ENCODE measurements at regions not wholly inside any gene's neighbourhood (a gene's known extent, or its start where the extent isn't known, plus 50 kb on each side); places are given as distances from the start of the nearest gene placed in this dataset.
"Not testable (repeated sequence)": the region's sequence is repeated elsewhere in the genome, so short reads cannot be mapped to it uniquely, and the experiment has no call there.

- Histone ChIP-seq H3K36me3 (ENCODE audit: insufficient read depth, low read length) (no peaks in the 10 kb centered on the region), H3K9me3 (ENCODE audit: control insufficient read depth in 1 of 2, insufficient read depth in 1 of 2, low read length in 2 of 2) (no peaks in the 10 kb centered on the region), H3K4me1 (ENCODE audit: insufficient read depth, low read length) (peaks cover 6% of the 10 kb centered on the region), H3K4me3 (ENCODE audit: low read length) (no peak overlapping the region), H3K27ac (ENCODE audit: low read depth in 1 of 2, low read length in 2 of 2) (no peak overlapping the region), H3K27me3 (ENCODE audit: control insufficient read depth in 1 of 2, insufficient read depth in 2 of 2, low read length in 2 of 2) (no peaks in the 10 kb centered on the region)
- no peak for TF ChIP-seq CTCF (IDR thresholded peaks at IDR 0.05)
- Mint-ChIP-seq H3K27ac (no peak overlapping the region), H3K27me3 (no peaks in the 10 kb centered on the region), H3K4me1 (ENCODE audit: low read depth) (peaks cover 64% of the 10 kb centered on the region), H3K9me3 (no peaks in the 10 kb centered on the region), H3K4me3 (no peak overlapping the region), H3K36me3 (ENCODE audit: low read depth) (peaks cover 44% of the 10 kb centered on the region)
- no peak for DNase-seq
- CTCF ChIA-PET: no interaction called here
- intact Hi-C loops (cut with DNase I, micrococcal nuclease): no loop called here
- ATAC-seq (ENCODE audit: poor library complexity): no peak
- POLR2A ChIA-PET: no interaction called here
These were observed 110.4 kb upstream of the XIST start for GRCh38 chrX:73962948-73963347.

- DNase-seq; H3K9me3 ChIP-seq (ENCODE audit: control insufficient read depth in 1 of 2, insufficient read depth in 1 of 2, low read length in 2 of 2); H3K9me3 Mint-ChIP-seq; H3K27me3 ChIP-seq (ENCODE audit: control insufficient read depth in 1 of 2, insufficient read depth in 2 of 2, low read length in 2 of 2); ATAC-seq (ENCODE audit: poor library complexity); H3K4me3 Mint-ChIP-seq; POLR2A ChIA-PET; CTCF ChIA-PET; H3K36me3 ChIP-seq (ENCODE audit: insufficient read depth, low read length); intact Hi-C loops (cut with DNase I, micrococcal nuclease); H3K27ac ChIP-seq (ENCODE audit: low read depth in 1 of 2, low read length in 2 of 2); H3K4me1 ChIP-seq (ENCODE audit: insufficient read depth, low read length); H3K4me3 ChIP-seq (ENCODE audit: low read length); H3K27me3 Mint-ChIP-seq: not testable (repeated sequence)
- Mint-ChIP-seq H3K27ac (peak overlapping the region; percentile 27), H3K4me1 (ENCODE audit: low read depth) (peaks cover 72% of the 10 kb centered on the region), H3K36me3 (ENCODE audit: low read depth) (peaks cover 40% of the 10 kb centered on the region)
These were observed 109.4 kb upstream of the XIST start for GRCh38 chrX:73961867-73962266.

- intact Hi-C loops (cut with DNase I, micrococcal nuclease): loop anchor here (2.0 to 10.0 kb wide), 5 partner anchors 32 to 1760 kb away; partner anchors contain the start of genes PIN4 (in 1 of the 2) and UPRT (in 1 of the 2)
- H3K4me3 Mint-ChIP-seq: peak overlapping the region; percentile 88
- no peaks in the 10 kb centered on the region for H3K27me3 Mint-ChIP-seq
- H3K27ac Mint-ChIP-seq: peak overlapping the region; percentile 96
- peak overlapping the region; percentile 81 for H3K4me3 ChIP-seq (ENCODE audit: low read length)
- no peaks in the 10 kb centered on the region for H3K27me3 ChIP-seq (ENCODE audit: control insufficient read depth in 1 of 2, insufficient read depth in 2 of 2, low read length in 2 of 2)
- POLR2A ChIA-PET: interaction anchor here (0.7 to 1.1 kb wide), 4 partner anchors 25 to 730 kb away, joined by 3 to 4 read pairs (median 4); partner anchors contain the start of gene NAP1L2
- peak in 1 of 14 experiments; percentile 10 for DNase-seq
- CTCF ChIA-PET: interaction anchor here (1.0 to 1.2 kb wide), 3 partner anchors 71 to 1667 kb away, joined by 3 to 4 read pairs (median 4); partner anchors contain the start of gene RPS4X
- peak; percentile 8 for ATAC-seq (ENCODE audit: poor library complexity)
- peaks cover 29% of the 10 kb centered on the region for H3K4me1 Mint-ChIP-seq (ENCODE audit: low read depth)
- peaks cover 11% of the 10 kb centered on the region for H3K36me3 ChIP-seq (ENCODE audit: insufficient read depth, low read length)
- no peak for TF ChIP-seq CTCF (IDR thresholded peaks at IDR 0.05)
- no peaks in the 10 kb centered on the region for H3K9me3 ChIP-seq (ENCODE audit: control insufficient read depth in 1 of 2, insufficient read depth in 1 of 2, low read length in 2 of 2)
- no peaks in the 10 kb centered on the region for H3K9me3 Mint-ChIP-seq
- H3K36me3 Mint-ChIP-seq (ENCODE audit: low read depth): peaks cover 39% of the 10 kb centered on the region
- peaks cover 10% of the 10 kb centered on the region for H3K4me1 ChIP-seq (ENCODE audit: insufficient read depth, low read length)
- peak overlapping the region; percentile 64 to 78 for H3K27ac ChIP-seq (ENCODE audit: low read depth in 1 of 2, low read length in 2 of 2)
These were observed 92.0 kb upstream of the XIST start for GRCh38 chrX:73944563-73944908.
